ENCODE measurements at regions not wholly inside any gene's neighbourhood (a gene's known extent, or its start where the extent isn't known, plus 50 kb on each side); places are given as distances from the start of the nearest gene placed in this dataset.
"Not testable (repeated sequence)": the region's sequence is repeated elsewhere in the genome, so short reads cannot be mapped to it uniquely, and the experiment has no call there.

GRCh38 chr4:170256807-170257206 lies 167.1 kb upstream of the AADAT start:
- no peak for ATAC-seq

GRCh38 chr4:170248576-170248975 lies 158.8 kb upstream of the AADAT start:
- ATAC-seq, result no peak

GRCh38 chr4:170248029-170248428 lies 158.3 kb upstream of the AADAT start:
- no peak for ATAC-seq

GRCh38 chr4:170247596-170247995 lies 157.8 kb upstream of the AADAT start:
- no peak for ATAC-seq

GRCh38 chr4:170243662-170244288 lies 154.0 kb upstream of the AADAT start:
- ATAC-seq, result peak; percentile 63

GRCh38 chr4:170242471-170242870 lies 152.7 kb upstream of the AADAT start:
- ATAC-seq, result peak; percentile 98

GRCh38 chr4:170234800-170235199 lies 145.0 kb upstream of the AADAT start:
- no peak for ATAC-seq

GRCh38 chr4:170231377-170231776 lies 141.6 kb upstream of the AADAT start:
- ATAC-seq, result no peak

- no peak for ATAC-seq
Measured at GRCh38 chr4:170230242-170230641, 140.5 kb upstream of the AADAT start.

GRCh38 chr4:170229006-170229405 lies 139.2 kb upstream of the AADAT start:
- no peak for ATAC-seq

GRCh38 chr4:170227928-170228327 lies 138.2 kb upstream of the AADAT start:
- no peak for ATAC-seq

GRCh38 chr4:170226288-170226687 lies 136.5 kb upstream of the AADAT start:
- no peak for ATAC-seq

GRCh38 chr4:170214731-170215130 lies 125.0 kb upstream of the AADAT start:
- ATAC-seq, result no peak

- ATAC-seq, result no peak
Measured at GRCh38 chr4:170214101-170214500, 124.3 kb upstream of the AADAT start.

GRCh38 chr4:170202721-170203120 lies 113.0 kb upstream of the AADAT start:
- ATAC-seq, result no peak

GRCh38 chr4:170198747-170199146 lies 109.0 kb upstream of the AADAT start:
- no peak for ATAC-seq

GRCh38 chr4:170194794-170195193 lies 105.0 kb upstream of the AADAT start:
- not testable (repeated sequence) for ATAC-seq

GRCh38 chr4:170193496-170193895 lies 103.7 kb upstream of the AADAT start:
- peak; percentile 65 for ATAC-seq

GRCh38 chr4:170190265-170190664 lies 100.5 kb upstream of the AADAT start:
- peak; percentile 69 for ATAC-seq

- no peak for ATAC-seq
Measured at GRCh38 chr4:170170861-170171260, 81.1 kb upstream of the AADAT start.

GRCh38 chr4:170169699-170170098 lies 79.9 kb upstream of the AADAT start:
- no peak for ATAC-seq

- ATAC-seq, result no peak
Measured at GRCh38 chr4:170167678-170168077, 77.9 kb upstream of the AADAT start.

GRCh38 chr4:170166193-170166592 lies 76.4 kb upstream of the AADAT start:
- not testable (repeated sequence) for ATAC-seq

GRCh38 chr4:170162416-170162815 lies 72.7 kb upstream of the AADAT start:
- ATAC-seq, result no peak

GRCh38 chr4:170157670-170158069 lies 67.9 kb upstream of the AADAT start:
- ATAC-seq, result no peak

Data from esophagus mucosa (tissue), 1 donor.